ENCODE measurements at regions not wholly inside any gene's neighbourhood (a gene's known extent, or its start where the extent isn't known, plus 50 kb on each side); places are given as distances from the start of the nearest gene placed in this dataset.
"Not testable (repeated sequence)": the region's sequence is repeated elsewhere in the genome, so short reads cannot be mapped to it uniquely, and the experiment has no call there.

DNA sequence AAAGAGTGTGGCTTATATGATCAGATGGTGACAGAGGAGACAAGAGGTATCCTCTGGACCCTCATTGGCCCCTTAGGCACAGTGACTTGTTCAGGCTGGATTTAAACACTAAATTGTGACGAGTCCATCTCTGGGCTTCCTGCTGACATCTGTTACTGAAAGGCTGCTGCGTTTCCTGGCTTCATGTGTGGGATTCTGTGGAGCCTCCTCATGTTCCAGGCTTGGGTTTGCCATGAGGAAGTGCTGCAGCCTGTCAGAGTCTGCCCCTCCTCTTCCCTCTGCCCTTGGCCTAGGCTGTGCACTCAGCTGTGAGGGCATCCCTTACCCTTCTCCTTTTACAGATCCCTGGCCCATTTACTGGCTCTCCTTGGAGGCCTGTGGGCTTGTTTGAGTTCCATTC lies 159.1 kb upstream of the TTC29 start:
- no peak for DNase-seq

DNA sequence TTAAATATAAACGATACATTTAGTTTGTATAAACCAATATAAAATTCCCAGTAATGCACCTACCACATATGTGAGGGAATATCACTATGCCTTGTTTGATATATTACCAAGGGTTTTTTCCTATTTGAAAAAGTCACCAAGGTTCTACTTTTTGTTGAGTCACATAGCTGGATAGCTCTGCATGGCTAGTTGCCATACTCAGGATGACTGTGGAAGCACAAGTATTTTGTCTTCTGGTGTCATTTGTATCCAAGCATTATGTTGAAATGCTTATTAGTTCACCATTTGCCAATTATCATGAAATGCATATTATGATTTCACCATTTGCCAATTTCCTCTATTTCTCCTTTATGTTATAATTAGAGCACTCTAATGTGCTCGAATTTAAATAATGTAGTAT lies 162.7 kb upstream of the TTC29 start:
- no peak for DNase-seq

DNA sequence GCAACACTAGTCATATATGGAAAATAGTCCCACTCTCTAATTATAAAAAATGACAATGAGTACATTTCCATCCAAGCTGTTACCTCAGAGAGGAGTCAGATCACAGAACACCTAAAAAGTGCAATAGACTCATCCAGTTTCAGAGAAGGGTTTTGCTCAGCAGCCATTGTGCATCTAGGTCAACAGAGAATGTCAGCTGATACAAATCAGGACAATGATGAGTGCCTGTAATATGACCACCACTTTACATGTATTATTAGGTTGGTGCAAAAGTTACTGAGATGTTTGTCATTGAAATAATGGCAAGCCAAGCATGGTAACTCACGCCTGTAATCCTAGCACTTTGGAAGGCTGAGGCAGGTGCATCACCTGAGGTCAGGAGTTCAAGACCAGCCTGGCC lies 164.1 kb upstream of the TTC29 start:
- DNase-seq, result no peak

DNA sequence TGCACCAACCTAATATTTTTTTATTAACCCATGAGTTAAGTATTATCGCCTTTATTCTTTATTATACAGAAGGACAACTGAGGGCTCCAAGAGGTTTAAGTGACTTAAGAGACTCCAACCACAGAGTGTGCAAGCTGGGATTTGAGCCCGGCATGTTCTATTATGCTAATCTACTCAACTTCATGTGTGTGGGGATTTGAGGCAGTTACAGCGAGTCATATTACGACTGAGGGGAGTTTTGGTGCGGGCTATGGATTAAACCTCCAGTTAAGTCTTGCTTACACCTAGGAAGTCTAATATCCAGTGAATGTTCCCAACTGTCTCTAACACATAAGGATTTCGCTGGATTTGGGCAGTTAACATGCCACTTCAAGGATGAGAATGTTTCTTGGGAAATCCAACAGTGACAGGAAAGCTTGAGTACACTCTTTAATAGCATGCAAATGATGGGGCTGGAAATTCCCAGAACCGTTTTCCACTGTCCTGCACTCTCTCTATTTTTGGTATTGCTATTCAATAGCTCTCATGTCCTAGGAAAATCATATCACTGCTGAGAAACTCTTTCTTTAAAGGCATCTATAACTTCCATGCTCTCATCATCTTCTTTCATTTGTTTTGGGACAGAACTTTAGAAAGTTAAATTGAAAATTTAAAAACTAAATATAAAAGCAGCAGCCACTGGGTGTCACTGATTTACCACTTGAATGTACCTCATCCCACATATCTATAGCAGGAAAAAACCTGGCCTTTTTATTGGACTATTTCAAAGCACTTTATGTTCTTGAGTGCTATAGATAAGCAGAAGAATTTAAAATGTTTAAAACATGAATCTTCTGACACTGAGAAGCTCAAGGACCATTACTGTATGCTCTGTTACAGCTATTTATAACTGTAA lies 165.1 kb upstream of the TTC29 start:
- DNase-seq, result no peak

DNA sequence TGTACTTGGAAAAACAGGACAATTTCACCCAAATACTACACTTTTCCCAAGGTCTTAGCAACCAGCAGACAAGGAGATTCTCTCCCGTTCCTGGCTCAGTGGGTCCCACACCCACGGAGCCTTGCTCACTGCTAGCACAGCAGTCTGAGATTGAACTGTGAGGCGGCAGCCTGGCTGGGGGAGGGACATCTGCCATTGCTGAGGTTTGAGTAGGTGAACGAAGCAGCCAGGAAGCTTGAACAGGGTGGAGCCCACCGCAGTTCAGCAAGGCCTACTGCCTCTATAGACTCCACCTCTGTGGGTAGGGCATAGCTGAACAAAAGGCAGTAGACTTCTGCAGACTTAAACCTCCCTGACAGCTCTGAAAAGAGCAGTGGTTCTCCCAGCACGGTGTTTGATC lies 166.5 kb upstream of the TTC29 start:
- DNase-seq, result not testable (repeated sequence)

DNA sequence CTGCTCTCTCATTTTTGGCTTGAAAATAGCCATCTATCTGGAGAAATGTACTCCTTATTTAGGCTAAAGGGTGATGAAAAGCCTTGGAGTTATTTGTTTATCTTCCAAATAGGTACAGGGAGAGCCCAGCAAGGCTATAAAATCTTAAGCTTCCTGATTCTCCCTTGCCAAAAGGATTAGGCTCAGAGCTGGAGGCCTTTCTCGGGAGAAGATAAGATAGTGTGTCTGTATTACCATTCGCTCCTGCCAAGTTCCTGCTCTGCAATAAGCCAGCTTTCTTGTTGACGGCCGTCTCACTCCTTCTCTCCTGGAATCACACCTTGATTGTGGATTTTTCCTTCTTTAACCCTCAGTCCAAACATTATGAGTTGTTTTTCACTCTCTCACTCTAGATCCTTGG lies 171.8 kb upstream of the TTC29 start:
- DNase-seq, result no peak

DNA sequence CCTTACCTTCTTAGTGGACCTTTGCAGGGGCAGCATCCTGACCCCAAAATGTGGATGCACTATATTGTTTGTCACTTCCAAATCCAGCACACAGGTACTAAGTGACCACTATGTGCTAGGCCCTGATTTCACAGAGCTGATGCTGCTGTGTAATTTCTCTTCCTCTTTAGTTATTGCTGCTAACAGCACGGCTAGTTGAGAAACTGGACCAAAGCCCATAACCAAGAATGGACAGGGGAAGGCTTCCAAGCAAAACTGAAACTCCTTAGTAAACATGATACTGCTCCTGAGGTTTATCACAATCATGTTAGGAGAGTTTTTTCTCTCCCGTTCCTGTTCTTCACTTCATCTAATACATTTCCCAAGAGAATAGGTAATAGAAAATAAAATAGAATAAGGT lies 172.9 kb upstream of the TTC29 start:
- no peak for DNase-seq

DNA sequence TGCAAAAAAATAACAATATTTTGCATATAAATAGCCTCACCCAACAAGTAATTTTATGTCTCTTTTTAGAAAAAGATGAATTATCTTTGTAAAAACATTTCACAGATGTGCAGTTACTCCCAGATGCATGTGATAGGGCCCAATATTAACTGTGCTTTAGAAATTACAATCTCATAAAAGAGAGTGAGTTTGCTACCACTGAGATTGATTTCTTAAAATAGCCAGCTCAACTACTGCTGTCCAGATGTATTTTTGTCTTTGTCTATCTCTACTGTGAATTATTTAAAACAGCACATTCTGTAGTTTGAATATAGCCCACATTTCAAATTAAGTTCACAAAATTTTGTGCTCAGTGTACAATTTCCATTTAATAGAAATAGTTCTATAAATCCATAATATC lies 177.0 kb upstream of the TTC29 start:
- DNase-seq, result no peak

DNA sequence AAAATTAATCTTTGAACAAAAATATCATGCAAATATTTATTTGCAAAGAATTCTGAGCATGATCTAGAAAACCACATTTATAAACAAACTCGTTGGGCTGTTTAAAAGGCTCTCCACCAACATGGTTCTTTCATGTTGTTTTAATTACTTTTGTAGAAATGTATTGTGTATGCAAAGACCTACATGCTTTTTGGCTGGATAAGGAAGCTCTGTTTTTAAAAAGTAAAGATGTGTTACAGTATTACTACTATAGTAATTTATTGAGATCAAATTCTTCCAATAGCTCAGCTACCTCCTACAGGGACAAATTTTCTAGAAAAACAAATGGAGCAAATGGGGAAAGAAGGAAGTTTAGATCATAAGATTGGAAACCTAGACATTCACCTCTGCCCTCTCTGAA lies 177.5 kb upstream of the TTC29 start:
- DNase-seq, result no peak

DNA sequence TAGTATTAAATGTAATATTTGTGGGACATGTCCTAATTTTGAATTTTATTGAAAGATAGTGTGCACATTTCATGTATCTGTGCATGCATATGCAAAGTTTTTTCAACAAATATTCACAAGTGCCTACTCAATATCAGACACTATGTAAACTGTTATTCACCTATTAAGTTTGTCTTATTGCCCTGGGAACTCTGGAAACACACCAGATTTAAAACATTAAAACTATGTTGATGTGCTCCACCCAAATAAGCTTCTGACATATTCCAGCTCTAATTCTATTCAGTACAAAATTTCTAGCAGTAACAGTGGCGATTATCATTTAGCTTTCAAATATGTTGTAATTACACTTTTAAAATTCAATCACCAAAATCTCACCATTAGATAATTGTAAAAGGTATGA lies 183.1 kb upstream of the TTC29 start:
- DNase-seq, result no peak

DNA sequence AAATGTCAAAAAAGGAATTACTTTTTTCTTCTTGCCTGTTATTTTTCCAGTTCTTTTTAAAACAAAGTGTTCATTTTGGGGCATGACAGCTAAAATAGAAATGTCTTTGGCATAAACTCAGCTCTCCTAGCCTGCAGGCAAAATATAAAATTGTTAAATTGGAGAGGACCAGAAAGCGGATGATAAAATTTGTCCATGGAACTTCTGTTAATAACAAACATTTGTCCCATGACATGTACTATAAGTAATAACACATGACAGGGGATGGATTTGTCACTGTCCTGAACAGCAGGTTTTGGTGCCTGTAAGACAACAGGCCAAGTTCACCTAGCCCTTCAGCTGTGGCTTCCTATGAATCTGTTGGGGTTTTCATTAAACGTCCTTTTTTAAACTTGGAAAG lies 184.0 kb upstream of the TTC29 start:
- no peak for DNase-seq

DNA sequence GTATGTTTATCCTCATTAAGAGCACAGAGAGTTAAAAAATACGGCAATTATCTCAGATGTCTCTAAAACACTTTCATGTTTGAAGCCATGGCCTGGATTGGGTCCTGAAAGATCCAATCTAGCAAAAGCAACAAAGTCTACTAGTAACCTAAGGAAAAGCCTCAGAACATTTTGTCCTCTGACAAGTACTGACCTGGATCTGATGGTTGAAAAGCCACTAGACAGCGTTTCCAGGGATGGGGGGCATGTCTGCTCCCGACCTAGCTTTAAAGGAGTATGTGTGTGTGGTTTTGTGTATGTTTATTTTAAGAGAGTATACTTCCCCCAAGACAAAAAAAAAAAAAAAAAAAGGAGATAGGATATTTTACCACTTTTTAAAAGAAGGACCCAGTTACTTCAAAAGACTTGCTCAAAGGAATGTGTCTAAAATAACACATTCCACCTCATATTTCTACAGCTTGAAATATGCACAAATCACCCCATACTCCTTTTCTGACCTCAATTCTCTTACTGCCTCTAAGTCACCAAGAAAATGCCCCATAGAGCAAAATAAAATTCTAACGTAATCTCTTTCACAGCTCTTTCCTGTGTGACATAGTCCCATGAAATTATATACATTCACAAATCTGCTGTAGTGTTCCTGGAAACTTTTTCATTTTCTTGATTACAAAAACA lies 189.0 kb upstream of the TTC29 start:
- no peak for DNase-seq

DNA sequence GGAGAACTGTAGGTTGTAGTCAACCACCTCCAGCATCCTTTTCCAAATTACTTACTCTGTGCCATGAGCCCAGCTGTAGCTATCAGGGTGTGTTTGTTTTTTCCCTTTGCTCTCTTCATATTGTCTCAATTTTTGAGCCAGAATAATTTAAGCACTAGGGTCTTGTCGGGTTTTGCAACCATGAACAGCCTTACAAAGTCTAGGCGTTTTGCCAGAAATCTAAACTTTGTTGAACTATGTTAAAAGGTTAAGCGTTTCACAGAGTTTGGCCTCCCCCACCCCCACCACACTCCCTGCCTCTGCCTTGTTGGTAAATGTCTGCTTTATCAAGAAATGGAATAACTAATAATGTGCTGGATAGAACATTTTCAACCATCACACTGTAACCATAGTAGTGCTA lies 190.6 kb upstream of the TTC29 start:
- DNase-seq, result no peak

DNA sequence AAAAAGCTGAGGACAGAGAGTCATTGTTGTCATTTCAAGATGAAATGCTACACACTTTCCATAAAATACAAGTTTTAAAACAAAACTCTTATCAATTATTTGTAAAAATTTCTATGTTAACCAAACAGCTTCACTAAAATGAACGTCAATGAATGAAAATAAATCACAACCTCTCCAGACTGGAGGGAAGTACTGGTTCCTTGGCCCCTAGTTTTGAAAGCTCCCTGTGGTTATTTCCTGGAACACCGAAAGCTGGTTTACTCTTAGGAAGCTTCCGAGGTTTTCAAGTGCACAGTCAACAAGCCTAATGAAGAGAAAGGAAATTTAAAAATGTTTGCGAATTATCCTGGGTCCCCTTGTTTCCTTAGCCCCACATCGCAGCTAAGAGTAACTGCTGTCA lies 191.1 kb upstream of the TTC29 start:
- DNase-seq, result no peak

DNA sequence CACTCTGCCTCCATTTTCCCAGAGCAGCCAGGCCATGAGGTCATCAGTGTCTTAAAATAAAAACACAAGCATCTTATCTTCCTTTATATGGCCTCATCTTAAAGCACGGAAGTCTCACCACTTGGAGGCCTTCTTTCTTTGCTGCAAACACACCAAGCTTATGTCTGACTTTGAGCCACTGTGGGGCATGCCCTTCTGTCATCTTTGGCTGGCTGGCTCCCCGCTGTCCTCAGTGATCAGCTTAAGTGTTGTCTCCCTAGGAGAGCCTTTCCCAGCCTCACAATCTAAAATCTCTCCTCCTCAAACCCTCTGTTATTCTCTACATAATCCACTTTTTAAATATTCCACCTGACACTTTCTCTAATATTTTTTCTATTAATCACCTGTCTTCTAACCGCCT lies 191.6 kb upstream of the TTC29 start:
- no peak for DNase-seq

DNA sequence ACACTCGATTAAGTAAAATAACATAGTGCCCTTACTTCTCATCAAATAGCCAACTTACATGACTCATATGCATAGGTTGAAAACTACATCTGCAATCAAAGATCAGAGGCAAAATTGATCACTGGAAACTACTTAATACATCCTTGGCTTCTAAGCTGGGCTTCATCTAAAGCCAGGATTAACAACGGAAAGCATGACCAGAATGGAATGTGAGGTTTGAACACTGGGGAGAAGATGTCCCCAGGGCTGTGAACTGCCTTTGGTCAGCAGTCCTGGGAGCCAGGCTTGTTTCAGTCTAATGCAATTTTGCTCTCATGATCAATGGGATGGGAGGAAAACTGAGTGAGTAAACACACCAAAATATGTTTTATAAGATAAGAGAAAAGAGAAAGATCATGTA lies 192.5 kb upstream of the TTC29 start:
- no peak for DNase-seq

DNA sequence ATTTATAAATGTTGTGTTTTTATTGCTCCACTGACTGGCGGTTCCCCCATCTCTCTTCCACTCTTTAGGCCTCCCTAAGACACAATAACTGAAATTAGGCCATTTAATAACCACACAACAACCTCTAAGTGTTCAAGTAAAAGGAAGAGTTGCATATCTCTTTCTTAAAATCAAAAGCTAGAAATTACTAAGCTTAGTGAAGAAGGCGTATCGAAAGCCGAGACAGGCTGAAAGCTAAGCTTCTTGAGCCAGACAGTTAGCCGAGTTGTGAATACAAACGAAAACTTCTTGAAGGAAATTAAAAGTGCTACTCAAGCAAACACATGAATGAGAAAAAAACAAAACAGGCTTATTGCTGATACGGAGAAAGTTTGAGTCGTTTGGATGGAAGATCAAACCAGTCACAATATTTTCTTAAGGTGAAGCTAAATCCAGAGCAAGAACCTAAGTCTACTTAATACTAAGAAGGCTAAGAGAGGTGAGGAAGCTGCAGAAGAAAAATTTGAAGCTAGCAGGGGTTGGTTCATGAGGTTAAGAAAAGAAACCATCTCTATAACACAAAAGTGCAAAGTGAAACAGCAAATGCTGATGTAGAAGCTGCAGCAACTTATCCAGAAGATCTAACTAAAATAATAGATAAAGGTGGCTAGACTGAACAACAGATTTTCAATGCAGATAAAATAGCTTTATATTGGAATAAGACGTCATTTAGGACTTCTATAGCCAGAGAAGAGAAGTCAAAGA lies 194.0 kb upstream of the TTC29 start:
- DNase-seq, result no peak

DNA sequence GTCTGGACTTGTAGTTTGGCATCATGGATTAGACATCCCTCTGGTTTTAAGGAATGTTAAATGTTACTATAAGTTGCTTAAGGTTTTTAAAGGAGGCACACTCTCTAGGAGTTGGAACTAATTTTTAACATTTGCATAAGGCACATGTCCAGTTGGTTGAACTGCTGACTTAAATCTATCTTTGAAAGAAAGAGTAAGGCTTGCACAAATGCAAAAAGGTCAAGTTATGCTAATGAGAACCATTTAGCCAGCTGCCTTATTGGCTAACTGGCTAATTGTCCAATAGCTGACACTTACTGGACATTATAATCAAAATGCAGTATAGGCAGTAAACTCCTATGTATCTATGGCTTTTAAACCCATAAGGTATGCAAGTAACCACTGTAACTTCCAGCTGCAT lies 206.1 kb upstream of the TTC29 start:
- no peak for DNase-seq

DNA sequence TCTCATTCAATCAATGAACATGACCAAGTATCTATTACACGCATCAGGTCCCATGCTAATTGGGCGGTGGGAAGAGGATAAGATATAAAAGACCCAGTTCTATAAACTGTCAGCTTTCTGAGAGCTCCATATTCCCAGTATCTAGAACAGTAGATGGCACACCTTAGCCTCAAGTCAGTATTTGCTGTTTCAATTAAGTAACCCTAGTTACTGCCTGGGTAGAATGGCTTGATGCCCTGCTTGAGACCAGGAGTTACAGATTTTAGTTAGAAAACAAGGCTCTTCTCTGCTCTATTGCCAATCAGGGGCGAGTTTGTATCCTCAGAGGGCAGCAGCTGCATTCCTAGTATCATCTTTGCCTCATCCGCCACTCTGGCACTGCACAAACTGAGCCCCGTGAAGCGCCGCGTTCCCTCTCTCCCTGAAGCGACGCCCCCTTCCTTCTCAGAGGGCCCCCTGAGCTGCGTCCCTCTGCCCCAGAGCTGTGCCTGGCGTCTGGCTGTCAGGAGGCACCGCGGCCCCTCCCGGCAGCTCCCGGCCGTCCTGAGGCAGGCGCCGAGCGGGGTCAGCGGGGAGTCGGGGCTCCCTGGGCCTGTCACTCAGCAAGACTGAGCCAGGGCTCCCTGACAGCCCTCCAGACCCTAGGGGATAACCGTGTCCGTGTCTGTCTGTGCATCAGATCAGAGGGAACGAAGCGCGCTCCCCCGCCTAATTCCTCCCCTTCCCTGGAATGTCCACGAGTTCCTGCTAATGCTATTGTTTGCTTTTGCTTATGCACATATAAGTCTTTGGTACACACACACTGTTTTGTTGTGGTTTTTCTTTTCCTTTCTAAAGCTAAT lies 212.4 kb upstream of the TTC29 start:
- DNase-seq, result no peak

DNA sequence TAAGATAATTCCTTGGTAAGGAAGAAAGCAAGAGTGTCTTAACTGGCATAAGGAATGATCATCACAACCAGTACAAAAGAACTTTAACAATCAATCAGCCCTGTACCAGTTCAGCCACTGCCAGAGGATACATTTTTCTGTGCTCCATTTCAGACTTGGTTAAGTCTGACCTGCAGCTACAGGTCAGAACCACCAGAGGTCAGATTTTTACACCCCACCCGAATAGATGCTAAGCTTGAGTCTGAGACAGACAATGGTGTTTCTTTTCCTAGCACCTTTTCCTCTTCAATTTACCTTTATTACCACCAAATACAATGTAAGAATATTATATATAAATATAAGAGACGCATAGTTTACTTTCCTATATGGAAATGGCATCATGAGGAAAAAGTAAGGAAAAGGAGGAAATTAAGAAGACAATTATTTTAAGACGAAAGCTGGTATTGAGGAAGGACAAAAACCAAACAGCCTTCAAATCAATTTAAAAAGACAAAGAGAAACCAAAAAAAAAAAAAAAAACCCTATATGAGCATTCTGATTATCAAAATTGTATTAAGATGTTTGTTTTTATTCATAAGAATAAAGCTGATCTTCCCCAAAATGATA lies 215.3 kb upstream of the TTC29 start:
- DNase-seq, result no peak

DNA sequence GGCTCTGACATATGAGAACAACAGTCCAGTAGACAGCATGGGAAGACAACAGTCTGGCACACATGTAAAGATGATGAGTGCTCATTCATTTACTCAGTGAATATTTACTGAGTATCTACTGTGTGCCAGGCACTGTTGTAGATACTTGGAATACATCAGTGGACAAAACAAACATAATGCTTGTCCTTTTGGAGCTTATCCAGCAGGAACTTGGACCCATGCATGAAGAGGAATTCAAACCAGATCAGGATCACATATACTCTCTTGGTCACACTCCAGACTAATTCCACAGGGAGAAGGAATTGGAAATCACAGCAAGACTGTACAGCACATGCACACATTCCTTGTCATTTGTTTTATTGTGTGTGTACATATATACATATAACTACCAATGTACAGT lies 217.6 kb upstream of the TTC29 start:
- DNase-seq, result no peak

DNA sequence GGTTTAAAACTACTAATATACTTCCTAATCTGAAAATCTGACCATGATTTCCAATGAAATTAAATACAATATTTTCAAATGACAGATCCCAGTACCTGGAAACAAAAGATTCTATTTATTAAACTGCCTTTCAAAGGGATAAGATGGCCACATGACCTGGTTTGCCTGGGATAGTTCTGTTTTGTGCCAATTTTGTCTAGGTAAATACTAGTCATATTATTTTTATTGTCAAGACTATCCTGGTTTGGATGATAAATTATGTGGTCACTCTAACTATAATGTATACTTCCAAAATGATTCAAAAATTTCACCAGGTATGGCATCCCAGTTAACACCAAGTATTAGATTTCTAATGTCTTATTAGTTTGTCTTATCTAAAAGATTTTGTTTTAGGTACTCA lies 222.5 kb upstream of the TTC29 start:
- DNase-seq, result not testable (repeated sequence)

DNA sequence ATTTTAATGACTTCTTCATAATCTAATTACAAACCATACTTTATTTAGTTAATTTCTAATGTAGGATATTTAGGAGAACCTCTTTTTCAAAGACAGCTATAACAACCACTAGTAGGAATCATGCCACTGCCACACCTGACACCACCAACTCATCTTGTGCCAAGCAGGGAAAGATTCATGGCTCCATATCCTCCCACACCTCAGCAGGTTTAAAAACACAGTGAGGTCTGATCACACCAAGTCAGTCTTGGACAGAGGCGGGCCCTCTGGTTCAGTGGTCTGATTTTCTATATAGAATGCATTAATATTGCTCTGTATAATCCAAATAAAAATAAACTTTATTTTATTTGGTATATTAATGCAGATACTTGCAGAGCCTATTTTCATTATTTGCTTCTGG lies 227.7 kb upstream of the TTC29 start:
- no peak for DNase-seq

All from stimulated activated CD4-positive, alpha-beta T cell treated with anti-CD3 and anti-CD28 coated beads, Interleukin-15, amount 100 ng/mL, for 24 hours (primary cell).